ENCODE measurements at regions not wholly inside any gene's neighbourhood (a gene's known extent, or its start where the extent isn't known, plus 50 kb on each side); places are given as distances from the start of the nearest gene placed in this dataset.
A peak's percentile ranks its signal among the peaks of the same experiment; 100 is the strongest.

DNA sequence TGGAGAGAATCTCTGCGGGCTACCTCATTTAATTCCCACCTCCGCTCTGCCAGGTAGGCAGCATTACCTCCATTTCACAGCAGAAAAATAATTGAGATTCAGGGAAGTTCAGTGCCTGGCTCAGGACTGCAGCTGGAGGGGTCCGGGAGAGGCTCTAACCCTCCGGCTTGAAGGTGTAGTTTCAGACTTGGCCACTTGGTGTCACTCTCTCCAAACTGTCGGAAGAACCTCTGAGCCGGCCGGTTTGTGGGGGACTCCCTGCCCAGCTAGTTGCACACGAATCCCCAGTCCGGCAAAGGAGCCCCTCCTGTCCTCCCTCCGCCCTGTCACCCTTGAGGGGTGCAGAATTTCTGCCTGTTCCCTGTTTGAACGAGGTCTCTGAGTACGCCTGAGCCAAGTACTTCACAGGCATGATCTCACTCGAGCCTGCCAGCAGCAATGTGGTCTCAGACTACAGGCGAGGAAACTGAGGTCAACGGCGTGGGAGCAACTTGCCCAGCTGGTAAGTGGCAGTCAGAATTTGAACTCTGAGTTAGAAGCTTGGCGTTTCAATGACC is 144.7 kb upstream of the ZNF716 start:
- peaks cover 0 to 7% of the 10 kb centered on the region in 2 donors for H3K36me3 Mint-ChIP-seq
- no peaks in the 10 kb centered on the region for H3K27me3 Mint-ChIP-seq
- H3K9me3 Mint-ChIP-seq, result peaks cover 6 to 43% (median 34%) of the 10 kb centered on the region in 7 donors
- H3K4me3 Mint-ChIP-seq, result no peak overlapping the region
- no peak for DNase-seq
- no peaks in the 10 kb centered on the region for H3K4me1 Mint-ChIP-seq
- H3K27ac Mint-ChIP-seq, result no peak overlapping the region
- no peak for ATAC-seq (ENCODE audit: low read depth in 2 of 2)

DNA sequence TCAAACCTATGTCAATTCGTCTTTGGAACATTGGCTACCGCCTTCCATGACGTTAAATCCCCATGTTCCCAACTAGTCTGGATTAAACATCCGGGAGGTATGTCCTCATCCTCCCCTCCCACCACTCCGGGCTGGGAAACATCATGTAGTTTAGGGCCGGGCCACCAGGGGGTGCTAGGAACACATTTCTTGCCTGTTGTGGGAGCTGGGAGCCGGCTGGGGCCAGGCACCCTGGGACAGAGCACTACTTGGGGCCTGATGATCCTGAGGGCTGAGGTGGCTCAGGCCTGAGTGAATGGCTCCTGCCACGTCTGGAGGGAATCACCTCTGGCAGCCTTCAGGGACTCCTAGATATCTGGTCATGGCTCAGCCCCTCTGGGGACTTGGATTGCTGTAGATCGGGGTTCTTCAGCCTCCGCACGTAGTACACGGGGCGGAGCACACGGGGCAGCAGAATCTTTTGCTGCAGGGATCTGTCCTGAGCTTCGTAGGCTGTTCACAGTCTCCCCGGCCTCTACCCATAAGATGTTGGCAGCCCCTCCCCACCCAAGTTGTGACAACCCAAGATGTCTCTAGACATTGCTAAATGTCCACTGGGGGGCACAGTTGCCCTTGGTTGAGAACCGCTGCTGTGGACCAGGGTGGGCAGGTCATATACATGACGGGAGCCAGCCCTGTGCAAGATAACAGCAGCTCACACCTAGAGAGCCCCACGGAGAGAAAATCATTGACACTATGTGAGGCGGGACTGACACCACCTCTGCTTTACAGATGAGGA is 141.2 kb upstream of the ZNF716 start:
- ATAC-seq (ENCODE audit: low read depth in 2 of 2) (no peak), DNase-seq (no peak)
- H3K4me1 Mint-ChIP-seq, result no peaks in the 10 kb centered on the region
- H3K27me3 Mint-ChIP-seq, result no peaks in the 10 kb centered on the region
- H3K27ac Mint-ChIP-seq, result no peak overlapping the region
- peaks cover 0 to 9% of the 10 kb centered on the region in 2 donors for H3K36me3 Mint-ChIP-seq
- no peak overlapping the region for H3K4me3 Mint-ChIP-seq
- H3K9me3 Mint-ChIP-seq, result peaks cover 6 to 43% (median 37%) of the 10 kb centered on the region in 7 donors

DNA sequence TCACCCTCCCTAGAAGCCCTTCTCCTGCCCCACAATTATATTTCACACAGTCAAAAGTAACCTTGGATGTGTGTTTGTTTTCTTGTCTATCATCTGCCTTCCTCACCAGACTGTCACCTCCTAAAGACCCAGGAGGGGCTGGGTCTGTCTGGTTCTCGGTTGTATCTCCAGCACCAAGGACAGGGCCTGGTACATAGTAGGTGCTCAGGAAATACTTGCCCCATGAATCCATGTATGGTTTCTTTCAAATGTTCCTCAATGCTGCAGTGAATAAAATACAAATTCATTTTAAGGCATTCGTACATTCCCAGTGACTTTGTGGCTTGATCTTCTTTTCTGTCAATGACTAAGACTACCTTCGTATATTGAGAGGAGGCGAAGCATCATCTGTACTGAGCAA is 122.9 kb upstream of the ZNF716 start:
- Mint-ChIP-seq H3K9me3 (peaks cover 23 to 70% (median 47%) of the 10 kb centered on the region in 7 donors), H3K4me1 (no peaks in the 10 kb centered on the region), H3K27ac (peak overlapping the region in 1 of 6 donors; percentile 61), H3K27me3 (no peaks in the 10 kb centered on the region), H3K4me3 (no peak overlapping the region), H3K36me3 (peaks cover 4 to 35% of the 10 kb centered on the region in 2 donors)
- DNase-seq (no peak), ATAC-seq (ENCODE audit: low read depth in 2 of 2) (no peak)

DNA sequence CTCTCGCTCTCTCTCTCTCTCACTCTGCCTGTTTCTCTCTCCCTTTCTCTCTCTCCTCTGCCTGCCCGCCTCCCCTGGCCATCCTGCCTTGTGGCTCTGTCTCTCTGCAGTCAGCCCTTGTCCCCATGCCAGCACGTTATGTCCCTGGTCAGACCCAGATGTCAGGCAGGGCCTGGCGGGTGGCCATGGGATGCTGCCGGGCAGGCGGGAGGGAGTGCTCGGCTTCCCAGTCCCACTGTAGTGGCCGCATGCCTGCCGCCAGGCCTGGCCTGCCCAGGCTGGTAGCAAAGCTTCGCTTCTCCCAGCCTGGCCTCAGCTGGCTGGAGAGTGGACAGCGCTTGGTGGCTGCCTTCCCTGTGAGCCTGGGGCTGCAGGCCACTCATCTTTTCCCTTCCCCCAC is 121.5 kb upstream of the ZNF716 start:
- Mint-ChIP-seq H3K9me3 (peaks cover 23 to 65% (median 45%) of the 10 kb centered on the region in 7 donors), H3K36me3 (peaks cover 4 to 35% of the 10 kb centered on the region in 2 donors)
- no peak for DNase-seq

DNA sequence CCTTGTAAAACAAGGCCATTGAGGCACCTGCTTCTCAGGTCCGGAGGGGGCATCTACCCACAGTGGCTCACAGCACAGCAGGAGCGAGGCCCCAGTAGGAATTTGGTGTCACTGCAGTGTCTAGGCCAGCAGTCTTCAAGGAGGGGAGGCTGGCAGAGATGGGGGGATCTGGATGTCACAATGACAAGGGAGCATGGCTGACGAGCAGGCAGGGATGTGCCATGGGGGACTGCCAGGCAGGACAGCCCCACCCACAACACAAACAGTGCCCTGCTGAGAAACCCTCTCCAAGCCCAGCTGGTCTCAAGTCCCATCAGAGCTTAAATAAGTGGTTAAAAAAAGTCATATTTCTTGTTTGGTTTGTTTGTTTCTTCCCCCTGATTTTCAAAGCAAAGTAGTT is 121.0 kb upstream of the ZNF716 start:
- H3K4me1 Mint-ChIP-seq, result no peaks in the 10 kb centered on the region
- no peak overlapping the region for H3K4me3 Mint-ChIP-seq
- no peak for DNase-seq
- no peak overlapping the region for H3K27ac Mint-ChIP-seq
- H3K9me3 Mint-ChIP-seq, result peaks cover 23 to 66% (median 43%) of the 10 kb centered on the region in 7 donors
- H3K36me3 Mint-ChIP-seq, result peaks cover 4 to 35% of the 10 kb centered on the region in 2 donors
- ATAC-seq (ENCODE audit: low read depth in 2 of 2), result no peak
- no peaks in the 10 kb centered on the region for H3K27me3 Mint-ChIP-seq

More for the DNA sequence above, 121.5 kb upstream of the ZNF716 start:
- no peak for ATAC-seq (ENCODE audit: low read depth in 2 of 2)
- Mint-ChIP-seq H3K27me3 (no peaks in the 10 kb centered on the region), H3K4me3 (no peak overlapping the region), H3K27ac (peak overlapping the region in 1 of 6 donors; percentile 36), H3K4me1 (no peaks in the 10 kb centered on the region)

DNA sequence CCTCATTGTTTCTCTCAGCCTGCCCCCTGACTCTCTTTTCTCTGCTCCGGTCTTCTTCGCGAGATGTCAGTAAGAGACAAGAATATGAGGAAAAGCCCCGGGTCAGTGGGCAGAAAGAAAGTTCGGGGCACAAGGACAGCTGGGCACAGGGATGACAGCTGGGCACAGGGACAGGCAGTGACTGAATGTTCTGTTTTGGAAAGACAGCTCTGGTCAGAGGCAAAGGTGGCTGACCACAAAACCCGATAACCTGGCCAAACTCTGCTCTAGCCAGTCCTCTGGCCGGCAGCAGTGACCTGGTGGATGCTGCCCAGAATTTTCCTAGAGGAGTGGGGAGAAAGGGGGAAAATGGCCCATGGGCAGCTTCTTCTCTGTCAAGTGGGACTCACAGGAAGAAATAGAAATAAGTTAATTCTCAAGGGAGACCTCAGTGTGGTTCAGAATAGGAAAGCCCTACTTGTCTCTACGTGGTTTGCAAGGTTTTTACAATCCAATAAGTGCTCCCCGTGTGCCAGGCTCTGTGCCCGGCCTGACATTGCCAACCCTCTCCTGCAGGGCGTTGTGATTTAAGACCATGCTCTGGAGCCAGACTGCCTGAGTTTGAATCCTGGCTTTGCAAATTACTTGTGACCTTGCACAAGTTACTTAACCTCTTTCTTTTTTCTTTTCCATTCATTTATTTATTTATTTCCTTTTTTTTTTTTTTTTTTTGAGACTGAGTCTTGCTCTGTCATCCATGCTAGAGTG is 110.6 kb upstream of the ZNF716 start:
- DNase-seq (no peak), ATAC-seq (ENCODE audit: low read depth in 2 of 2) (no peak)
- Mint-ChIP-seq H3K27ac (no peak overlapping the region), H3K27me3 (no peaks in the 10 kb centered on the region), H3K9me3 (peaks cover 19 to 39% (median 27%) of the 10 kb centered on the region in 7 donors), H3K36me3 (peaks cover 4 to 29% of the 10 kb centered on the region in 2 donors), H3K4me1 (no peaks in the 10 kb centered on the region), H3K4me3 (no peak overlapping the region)

DNA sequence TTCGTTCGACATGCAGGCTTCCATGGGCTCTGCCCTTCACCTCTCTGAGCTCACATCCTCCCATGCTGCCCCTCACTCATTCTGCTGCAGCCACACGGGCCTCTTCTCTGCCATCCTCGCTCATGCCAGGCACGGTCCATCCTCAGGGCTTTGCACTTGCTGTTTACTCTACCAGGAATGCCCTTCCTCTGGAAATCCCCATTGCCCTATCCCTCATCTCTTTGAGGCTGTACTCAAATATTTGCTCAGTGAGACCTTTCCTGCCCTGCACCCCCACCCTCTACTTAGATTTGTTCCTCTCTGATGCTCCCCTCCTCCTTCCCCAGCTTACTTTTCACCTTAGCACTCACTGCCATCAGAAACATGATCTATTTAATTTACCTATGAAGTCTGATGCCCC is 107.0 kb upstream of the ZNF716 start:
- ATAC-seq (ENCODE audit: low read depth in 2 of 2) (no peak), DNase-seq (no peak)
- H3K9me3 Mint-ChIP-seq, result peaks cover 25 to 42% (median 31%) of the 10 kb centered on the region in 7 donors
- H3K36me3 Mint-ChIP-seq, result peaks cover 0 to 30% of the 10 kb centered on the region in 2 donors
- H3K4me3 Mint-ChIP-seq, result peak overlapping the region in 1 of 8 donors; percentile 19
- no peak overlapping the region for H3K27ac Mint-ChIP-seq
- H3K4me1 Mint-ChIP-seq, result no peaks in the 10 kb centered on the region
- H3K27me3 Mint-ChIP-seq, result no peaks in the 10 kb centered on the region

DNA sequence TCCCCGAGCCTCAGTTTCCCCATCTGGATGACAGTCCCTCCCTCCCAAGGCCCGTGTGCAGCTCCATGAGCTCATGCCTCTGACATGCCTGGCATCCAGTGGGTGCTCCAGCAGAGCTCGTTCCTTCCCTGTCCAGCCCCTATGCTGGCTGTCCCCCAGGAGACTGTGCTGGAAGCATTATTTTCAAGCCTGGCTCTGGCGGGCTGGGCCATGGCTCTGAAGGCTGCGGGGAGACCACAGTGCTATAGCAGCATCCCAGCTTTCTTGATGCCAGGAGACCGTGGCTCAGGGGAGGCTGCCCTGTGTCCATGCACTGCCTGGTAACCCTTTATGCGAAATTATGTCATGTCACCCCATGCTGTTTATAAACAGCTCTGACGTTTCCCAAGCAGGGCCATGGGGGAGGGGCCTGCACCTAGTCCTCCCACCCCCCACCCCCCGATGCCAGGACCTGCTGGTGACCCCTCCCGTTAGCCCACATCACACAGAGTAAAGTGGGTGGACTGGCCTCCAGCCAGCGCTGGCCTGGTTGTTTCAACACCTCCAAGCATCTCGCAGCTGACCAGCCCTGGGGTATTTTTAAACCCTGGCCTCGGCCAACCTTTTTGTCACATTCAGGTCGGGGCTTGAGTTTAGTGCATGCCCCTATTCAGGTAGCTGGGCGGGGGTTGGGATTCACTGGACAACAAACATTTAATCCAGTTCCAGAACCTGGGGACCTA is 105.9 kb upstream of the ZNF716 start:
- H3K9me3 Mint-ChIP-seq, result peaks cover 17 to 37% (median 25%) of the 10 kb centered on the region in 7 donors
- H3K4me1 Mint-ChIP-seq, result no peaks in the 10 kb centered on the region
- DNase-seq, result no peak
- no peak overlapping the region for H3K4me3 Mint-ChIP-seq
- no peaks in the 10 kb centered on the region for H3K27me3 Mint-ChIP-seq
- ATAC-seq (ENCODE audit: low read depth in 2 of 2), result no peak
- H3K36me3 Mint-ChIP-seq, result peaks cover 0 to 20% of the 10 kb centered on the region in 2 donors
- no peak overlapping the region for H3K27ac Mint-ChIP-seq

DNA sequence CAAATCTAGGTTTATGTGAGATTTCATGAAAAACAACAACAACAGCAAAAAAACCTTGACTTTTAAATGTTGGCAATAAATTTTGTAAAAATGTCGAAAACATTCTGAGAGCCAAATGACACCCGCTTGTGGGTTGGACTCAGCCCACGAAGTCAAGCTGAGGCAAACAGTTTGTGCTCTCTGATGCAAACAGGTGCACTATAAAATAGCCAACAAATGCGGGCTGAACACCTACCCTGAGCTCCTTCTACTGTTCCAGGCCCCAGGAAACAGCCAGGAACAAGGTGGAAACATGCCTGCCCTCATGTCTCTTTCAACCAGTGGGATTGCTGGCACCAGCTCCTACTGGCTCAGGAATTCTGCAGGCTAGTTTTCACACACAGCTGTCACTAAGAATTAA is 105.0 kb upstream of the ZNF716 start:
- DNase-seq, result no peak
- ATAC-seq (ENCODE audit: low read depth in 2 of 2), result no peak
- no peaks in the 10 kb centered on the region for H3K27me3 Mint-ChIP-seq
- H3K9me3 Mint-ChIP-seq, result peaks cover 20 to 43% (median 27%) of the 10 kb centered on the region in 7 donors
- H3K36me3 Mint-ChIP-seq, result peaks cover 0 to 18% of the 10 kb centered on the region in 2 donors
- no peaks in the 10 kb centered on the region for H3K4me1 Mint-ChIP-seq
- H3K27ac Mint-ChIP-seq, result no peak overlapping the region
- no peak overlapping the region for H3K4me3 Mint-ChIP-seq

DNA sequence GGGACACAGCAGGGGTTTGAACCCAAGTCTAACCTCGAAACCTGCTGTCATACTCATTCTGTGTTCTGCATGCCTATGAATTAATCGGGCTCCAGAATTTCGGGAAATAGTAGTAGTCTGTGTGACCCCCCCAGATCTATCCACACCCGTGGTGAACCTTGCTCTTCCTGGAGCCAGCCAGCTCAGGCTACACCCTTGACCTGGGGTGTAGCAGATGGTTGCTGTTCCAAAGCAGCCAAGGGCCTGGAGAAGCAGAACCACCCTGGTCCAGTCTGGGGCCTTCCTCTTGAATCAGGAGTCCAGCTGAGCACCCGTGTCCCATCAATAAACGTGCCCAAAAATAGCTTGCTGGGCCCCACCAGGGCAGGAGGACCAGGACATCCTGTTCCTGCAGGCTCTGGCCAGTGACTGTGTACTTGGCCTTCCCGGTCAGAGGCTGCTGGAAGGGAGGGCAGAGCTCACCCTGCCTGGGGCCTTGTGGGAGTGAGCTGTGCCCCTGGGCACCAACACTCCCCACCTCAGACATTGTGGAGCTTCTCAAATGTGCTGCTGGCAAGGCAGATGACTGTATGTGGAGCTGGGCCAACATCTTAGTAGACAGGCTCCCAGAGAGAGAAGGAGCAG is 101.2 kb upstream of the ZNF716 start:
- peaks cover 21 to 47% (median 31%) of the 10 kb centered on the region in 7 donors for H3K9me3 Mint-ChIP-seq
- DNase-seq (no peak), ATAC-seq (ENCODE audit: low read depth in 2 of 2) (no peak)
- H3K36me3 Mint-ChIP-seq, result peaks cover 0 to 15% of the 10 kb centered on the region in 2 donors
- no peak overlapping the region for H3K27ac Mint-ChIP-seq
- no peak overlapping the region for H3K4me3 Mint-ChIP-seq
- no peaks in the 10 kb centered on the region for H3K4me1 Mint-ChIP-seq
- no peaks in the 10 kb centered on the region for H3K27me3 Mint-ChIP-seq

DNA sequence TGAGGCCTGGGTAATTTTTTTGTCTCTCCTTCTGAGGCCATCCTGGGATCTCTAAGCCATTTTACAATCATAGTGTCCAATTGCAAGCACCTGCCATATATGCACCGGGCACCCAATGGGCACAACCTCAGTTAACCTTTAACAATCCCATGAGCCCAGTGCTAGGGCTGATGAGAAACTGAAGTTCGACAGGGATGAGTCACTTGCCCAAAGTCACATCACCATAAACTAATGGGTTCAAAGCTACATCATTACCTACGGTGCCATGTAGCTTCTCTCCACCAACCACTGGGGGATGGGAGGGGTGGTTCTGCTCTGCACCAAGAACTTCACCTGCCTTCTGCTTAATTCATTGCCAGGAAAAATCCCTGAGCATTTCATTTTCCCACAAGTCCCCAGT is 95.8 kb upstream of the ZNF716 start:
- ATAC-seq (ENCODE audit: low read depth in 2 of 2), result no peak
- Mint-ChIP-seq H3K9me3 (peaks cover 22 to 47% (median 30%) of the 10 kb centered on the region in 7 donors), H3K27ac (no peak overlapping the region), H3K27me3 (no peaks in the 10 kb centered on the region), H3K36me3 (peaks cover 0 to 13% of the 10 kb centered on the region in 2 donors), H3K4me3 (no peak overlapping the region), H3K4me1 (no peaks in the 10 kb centered on the region)
- no peak for DNase-seq

DNA sequence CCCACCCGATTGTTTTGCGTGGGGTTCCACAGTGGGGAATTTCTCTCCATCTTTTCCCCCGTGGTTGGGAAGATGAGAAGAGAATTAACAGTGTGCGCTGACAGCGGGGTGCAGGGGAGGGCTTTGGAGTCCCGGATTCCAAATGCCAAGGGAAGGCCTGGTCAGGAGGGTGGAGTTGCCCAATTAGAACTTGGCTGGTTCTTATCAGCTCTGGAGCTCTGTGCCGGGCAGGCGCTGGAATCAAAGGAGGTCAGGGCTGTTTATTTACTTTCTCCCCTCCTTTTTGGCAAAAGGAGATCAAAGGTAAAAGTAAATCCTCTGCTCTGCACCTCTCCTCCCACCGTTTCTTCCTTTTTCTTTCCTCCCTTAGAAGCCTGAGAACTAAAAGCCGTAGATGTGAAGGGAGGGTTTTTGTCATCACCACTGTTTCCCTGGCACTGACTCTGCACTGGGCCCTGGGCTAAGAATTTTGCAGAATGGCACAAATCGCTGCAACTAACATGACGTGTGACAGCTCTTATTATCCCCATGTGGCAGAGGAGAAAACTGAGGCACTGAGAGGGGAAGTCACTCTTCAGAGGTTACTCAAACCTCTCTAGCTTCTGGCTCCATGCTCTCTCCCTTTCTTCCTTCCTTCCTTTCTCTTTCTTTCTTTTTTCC is 95.2 kb upstream of the ZNF716 start:
- ATAC-seq (ENCODE audit: low read depth in 2 of 2) (no peak), DNase-seq (no peak)
- Mint-ChIP-seq H3K4me3 (no peak overlapping the region), H3K4me1 (no peaks in the 10 kb centered on the region), H3K9me3 (peaks cover 25 to 47% (median 32%) of the 10 kb centered on the region in 7 donors), H3K27ac (no peak overlapping the region), H3K36me3 (peaks cover 0 to 19% of the 10 kb centered on the region in 2 donors), H3K27me3 (no peaks in the 10 kb centered on the region)

Measured in naive B cell (primary cell).